ENCODE measurements at regions not wholly inside any gene's neighbourhood (a gene's known extent, or its start where the extent isn't known, plus 50 kb on each side); places are given as distances from the start of the nearest gene placed in this dataset.
"Not testable (repeated sequence)": the region's sequence is repeated elsewhere in the genome, so short reads cannot be mapped to it uniquely, and the experiment has no call there.

DNA sequence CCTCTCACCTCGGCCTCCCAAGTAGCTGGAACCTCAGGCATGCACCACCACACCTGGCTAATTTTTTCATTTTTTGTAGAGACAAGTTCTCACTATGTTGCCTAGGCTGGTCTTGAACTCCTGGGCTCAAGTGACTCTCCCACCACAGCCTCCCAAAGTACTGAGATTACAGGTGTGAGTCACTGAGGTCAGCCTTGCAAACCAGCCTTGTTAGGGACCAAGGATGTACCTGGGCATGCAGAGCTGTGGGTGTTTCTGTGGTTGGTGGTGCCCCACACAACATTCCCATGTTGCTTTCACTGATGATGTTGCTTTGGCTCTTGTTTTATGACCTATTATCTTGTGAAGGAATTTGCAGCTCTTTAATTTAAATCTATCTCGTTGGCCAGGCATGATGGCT, 54.8 kb downstream of the OTUD1 start:
- in situ Hi-C loops (cut with HindIII; ENCODE audit: low sequenced_read_pairs), result no loop called here

DNA sequence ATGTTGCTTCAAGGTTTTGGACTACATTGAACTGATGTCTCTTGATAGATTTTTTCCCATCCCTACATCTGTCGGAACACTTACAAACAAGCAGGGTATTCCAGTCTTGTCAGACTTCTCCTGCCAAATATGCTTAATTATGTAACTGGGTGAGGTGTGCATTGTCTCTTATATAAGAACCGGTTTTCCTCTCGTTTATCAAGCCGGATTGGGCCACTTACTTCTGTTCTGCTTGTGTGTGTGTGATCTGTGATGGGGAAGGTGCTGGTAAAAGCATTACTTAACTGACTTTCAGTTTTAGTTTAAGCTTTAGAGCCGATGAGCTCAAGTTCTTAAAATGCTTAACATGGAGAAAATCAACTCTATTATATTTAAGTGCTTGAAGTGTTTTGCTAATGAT, 57.9 kb downstream of the OTUD1 start:
- in situ Hi-C loops (cut with HindIII; ENCODE audit: low sequenced_read_pairs), result no loop called here

DNA sequence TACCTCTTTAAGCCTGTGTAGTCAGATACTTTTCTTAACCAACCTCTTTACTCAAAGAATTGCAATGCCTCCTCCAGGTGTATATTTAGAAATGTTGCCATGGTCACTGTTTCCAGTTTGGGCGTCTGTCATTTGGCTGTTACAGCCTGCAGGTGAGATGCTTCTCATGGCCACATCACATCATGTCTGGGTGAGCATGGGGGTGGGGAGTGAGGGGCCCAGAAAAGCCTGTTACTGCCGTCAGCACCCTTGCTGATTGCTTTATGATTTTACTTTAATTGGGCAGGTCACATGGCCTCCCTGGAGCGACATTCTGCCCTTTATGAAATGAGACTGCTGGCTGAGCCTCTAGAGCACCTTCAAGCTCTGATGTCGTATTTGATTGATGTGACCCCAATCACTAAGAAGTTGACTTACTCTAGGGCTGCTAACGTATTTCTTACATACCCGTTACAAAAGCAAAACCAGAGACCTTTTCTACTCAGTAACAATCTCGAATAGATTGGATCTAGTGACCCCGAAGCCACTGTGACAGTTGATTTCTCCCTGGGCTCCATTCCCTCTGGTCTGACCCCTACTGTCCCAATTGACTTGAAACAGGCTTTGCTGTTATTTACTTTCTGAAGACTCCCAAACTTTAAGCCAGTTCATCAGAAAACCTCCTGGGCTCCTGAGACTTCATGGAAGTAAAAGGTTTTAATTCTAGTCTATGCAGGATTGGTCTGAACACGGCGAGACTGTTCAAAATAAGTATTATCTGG, 60.7 kb downstream of the OTUD1 start:
- in situ Hi-C loops (cut with HindIII; ENCODE audit: low sequenced_read_pairs), result no loop called here

DNA sequence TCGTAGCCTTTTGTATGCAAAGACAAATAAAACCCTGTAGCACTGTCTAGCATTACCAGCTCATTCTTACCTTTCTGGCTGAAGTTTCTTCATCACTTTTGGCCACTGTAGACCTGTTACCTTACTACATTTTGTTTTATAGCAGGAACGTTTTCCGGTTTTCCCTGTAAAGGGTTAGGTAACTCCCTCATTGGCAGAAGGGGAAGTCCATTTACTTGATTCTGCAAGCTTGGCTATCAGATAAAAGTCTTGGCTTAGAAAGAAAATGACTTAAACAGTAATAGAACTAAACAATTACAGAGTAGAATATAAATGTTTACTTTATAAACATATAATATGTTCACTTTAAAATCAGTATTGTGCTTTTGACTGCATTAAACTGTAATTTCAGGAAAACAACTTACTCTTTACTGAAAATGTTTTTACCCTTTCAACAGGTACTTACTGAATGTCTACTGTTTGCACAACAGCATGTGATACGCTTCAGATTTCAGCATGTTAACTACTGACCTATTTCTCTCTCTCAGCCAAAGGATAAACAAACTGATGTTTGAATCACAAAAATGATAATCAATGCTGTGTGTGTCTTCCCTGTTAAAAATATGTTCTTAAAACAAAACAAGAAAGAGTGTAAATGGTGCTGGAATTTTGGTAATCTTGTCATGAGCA, 67.1 kb downstream of the OTUD1 start:
- in situ Hi-C loops (cut with HindIII; ENCODE audit: low sequenced_read_pairs), result no loop called here

DNA sequence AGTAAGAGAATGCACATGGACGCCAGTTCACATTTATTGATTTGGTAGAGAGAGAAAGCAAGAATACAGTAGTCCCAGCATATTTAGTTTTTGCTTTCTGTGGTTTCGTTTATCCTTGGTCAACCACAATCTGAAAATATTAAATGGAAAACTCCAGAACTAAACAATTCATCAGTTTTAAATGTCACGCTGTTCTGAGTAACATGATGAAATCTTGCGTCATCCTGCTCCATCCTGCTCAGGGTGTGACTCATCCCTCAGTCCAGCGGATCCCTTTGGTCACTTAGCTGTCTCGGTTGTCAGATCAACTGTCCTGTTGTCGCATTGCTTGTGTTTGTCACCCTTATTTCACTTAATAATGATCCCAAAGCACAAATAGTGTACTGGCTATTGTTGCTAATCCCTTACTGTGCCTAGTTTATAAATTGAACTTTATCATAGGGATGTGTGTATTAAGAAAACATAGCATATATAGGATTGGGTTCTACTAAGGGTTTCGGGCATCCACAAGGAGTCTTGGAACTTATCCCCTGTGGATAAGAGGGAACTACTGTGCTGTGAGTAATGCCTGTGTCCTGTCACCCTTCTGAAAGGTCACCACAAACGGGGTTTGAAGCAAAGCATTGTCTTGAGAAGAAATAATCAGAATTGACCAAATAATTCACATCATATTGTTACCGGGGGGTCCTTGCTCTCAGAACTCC, 73.6 kb downstream of the OTUD1 start:
- in situ Hi-C loops (cut with HindIII; ENCODE audit: low sequenced_read_pairs), result no loop called here

DNA sequence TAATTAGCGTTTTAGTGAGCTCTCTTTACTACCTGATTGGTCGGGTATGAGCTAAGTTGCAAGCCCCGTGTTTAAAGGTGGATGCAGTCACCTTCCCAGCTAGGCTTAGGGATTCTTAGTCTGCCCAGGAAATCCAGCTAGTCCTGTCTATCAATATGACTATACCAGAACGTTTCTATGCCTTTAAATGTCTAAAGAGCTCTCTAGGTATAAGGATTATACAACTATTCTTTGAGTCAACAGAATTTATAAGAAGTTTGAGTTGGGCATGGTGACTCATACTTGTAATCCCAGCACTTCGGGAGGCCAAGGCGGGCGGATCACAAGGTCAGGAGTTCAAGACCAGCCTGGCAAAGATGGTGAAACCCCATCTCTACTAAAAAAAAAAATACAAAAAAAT, 74.7 kb downstream of the OTUD1 start:
- in situ Hi-C loops (cut with HindIII; ENCODE audit: low sequenced_read_pairs), result not testable (repeated sequence)

DNA sequence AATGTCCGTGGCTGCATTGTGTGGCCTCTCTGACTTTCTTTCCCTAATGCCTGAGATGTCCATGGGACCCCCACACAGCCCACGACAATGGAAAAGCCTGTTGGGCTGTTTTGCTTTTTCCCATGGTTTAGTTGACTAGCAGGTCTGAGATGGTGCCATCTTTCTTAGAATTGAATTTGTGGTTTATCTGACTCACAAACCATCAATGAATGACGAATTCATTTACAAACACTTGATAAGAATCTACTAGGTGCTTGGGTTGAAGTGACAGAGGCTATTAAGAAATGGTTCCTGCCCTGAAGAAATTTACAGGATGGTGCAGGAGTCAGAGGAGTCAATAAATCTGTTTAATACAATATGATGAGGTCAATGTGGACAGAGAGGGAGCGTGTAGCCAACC, 75.4 kb downstream of the OTUD1 start:
- in situ Hi-C loops (cut with HindIII; ENCODE audit: low sequenced_read_pairs), result no loop called here

DNA sequence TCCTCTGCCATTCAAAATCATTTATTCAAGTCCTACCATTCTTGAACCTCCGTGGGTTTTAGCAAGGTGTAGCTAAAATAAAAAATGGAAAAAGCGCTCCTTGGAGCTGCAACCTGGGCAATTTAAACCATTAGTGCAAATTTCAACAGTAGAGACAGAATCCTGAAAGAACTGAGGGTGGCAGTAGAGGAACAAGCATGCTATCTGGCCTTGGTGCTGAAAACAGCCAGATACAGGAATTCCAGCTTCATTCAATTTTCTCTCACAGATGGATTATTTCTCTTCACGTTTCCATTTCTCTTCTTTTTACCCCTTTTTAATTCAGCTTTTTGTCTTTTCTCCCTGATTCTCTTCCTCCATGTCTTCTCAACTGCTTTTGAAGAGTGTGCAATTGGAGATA, 77.7 kb downstream of the OTUD1 start:
- in situ Hi-C loops (cut with HindIII; ENCODE audit: low sequenced_read_pairs), result no loop called here

DNA sequence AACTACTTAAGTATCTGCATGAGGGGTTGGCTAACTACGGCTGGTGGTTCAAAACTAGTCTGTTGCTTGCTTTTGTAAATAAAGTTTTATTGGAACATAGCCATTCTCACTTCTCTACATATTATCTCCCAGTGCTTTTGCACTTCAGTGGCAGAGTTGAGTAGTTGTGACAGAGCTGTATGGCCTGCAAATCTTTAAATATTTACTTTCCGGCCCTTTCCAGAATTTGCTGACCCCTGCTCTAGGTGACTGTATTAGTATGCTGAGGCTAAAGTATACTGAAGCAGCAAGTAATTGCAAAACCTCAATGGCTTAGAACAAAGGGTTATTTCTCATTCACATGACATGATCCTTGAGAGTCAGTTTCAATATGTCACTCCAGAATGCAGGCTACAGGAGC, 78.3 kb downstream of the OTUD1 start:
- in situ Hi-C loops (cut with HindIII; ENCODE audit: low sequenced_read_pairs), result no loop called here

DNA sequence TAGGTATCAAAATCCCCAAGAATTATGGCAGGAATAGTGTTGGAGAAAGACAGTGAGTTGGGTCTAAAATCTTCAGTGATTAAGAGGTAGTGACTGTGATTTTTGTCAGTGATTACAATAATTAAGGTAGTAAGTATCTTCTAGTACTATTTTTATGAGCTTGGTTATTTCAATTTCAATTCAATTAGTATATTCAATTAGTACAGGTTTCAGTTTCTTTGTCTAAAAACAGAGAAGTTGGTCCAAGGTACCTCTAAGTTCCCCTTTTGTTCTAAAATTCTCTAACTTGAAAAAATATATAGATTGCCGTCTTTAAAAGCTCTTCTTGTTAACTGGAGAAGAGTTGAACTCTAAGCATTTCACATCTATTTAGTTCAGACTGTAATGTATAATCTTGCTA, 82.9 kb downstream of the OTUD1 start:
- in situ Hi-C loops (cut with HindIII; ENCODE audit: low sequenced_read_pairs), result no loop called here

DNA sequence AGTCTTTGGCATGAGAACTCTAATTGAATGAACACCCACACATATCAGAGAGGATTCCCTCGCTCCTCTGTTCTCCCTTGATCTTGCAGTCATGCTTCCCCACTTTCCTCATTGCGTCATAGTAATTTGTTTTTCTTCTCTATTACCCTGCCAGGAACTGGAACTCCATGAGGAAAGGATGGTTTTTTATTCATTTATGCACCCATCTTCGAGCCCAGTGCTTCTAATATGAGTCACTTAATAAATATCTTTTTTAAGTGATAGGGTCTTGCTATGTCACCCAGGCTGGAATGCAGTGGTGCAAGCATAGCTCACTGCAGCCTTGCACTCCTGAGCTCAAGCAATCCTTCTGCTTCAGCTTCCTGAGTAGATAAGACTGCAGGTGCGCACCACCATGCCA, 83.5 kb downstream of the OTUD1 start:
- in situ Hi-C loops (cut with HindIII; ENCODE audit: low sequenced_read_pairs), result no loop called here

DNA sequence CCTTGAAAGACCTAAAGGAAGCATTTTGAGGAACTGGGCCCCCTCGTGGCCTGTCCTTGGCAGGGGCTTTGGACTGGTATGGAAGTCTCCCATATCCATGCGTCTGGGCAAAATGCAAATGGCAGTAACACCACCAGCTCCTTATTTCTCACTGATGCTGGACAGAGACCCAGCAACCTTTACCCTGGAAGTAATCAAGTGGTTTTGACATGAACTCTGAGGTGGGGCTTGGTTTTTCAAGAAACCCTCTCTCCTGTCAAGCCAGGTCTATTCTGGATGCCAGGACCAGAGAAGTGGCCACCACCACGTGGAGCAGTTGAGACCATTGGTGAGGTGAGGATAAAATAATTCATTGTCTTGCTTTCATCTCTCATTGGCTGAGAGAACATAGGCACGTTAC, 84.4 kb downstream of the OTUD1 start:
- in situ Hi-C loops (cut with HindIII; ENCODE audit: low sequenced_read_pairs), result no loop called here

DNA sequence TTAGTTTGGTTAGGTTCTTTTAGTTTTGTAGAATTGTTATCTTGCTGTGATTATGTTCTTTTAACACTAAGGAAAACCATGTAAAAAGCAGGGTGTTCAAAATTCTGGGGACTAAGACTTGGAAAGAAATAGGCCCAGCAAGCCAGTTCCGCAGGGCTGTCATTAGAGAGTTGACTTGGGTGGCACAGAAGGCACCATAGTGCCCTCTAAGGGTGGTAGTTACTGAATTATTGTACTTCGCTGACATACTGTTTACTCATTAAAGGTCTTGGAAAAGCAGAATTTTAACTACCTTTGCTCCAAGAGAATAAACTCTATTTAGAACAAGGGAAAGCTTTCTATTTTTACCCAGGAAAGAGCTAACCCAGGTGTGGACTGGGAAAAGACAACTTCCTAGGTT, 86.5 kb downstream of the OTUD1 start:
- in situ Hi-C loops (cut with HindIII; ENCODE audit: low sequenced_read_pairs), result no loop called here

DNA sequence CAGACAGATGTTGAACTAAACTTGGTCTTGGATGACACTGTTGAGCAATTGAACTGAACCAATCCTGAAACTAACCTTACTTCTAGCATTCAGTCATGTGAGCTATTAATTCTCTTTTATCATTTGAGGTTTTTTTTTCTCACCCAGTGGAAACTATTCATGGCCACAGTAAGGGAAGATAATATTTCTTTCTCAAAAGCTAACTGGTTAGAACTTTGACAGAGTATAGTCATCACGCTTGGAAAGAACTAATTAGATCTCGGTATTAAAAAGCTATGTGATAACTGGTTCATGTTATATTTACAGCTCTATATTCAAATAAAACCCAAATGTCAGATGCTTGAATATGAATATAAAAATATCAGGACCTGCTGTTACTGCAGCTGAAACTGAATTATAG, 89.5 kb downstream of the OTUD1 start:
- in situ Hi-C loops (cut with HindIII; ENCODE audit: low sequenced_read_pairs), result no loop called here

DNA sequence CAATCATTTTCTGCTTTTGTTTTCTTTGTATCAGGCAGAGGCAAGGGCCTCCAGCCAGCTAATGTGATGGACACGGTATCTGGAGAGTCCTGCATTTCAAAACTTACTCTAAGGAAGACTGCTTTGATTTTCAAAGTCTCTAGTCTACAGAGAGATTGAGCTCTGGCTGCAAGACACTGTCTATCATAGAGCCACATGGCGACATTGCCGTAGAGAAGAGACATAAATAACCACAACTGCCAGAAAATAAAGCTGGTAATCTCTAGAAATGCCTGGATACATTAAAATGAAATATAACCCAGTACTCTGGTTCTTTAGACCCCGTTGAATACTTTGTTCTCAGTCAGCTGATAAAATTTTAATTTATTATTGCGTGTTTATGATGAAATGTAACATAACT, 90.8 kb downstream of the OTUD1 start:
- in situ Hi-C loops (cut with HindIII; ENCODE audit: low sequenced_read_pairs), result no loop called here

DNA sequence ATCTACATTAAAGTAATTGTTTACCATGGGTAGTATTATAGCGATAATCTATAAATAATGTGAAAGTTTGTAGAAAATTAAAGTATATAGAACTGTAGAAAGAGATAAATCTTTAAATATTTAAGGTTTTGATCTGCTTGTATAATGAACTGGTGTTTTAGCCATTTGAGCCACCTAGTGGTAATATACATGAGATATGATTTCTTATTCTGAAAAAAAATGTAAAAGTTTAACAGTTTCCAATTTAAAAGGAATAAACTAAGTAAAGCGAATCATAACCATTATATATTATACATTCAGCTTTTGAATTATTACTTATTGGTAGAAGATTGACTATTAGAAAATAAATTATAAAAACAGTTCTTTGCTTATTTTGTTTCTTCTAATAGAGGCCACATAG, 91.2 kb downstream of the OTUD1 start:
- in situ Hi-C loops (cut with HindIII; ENCODE audit: low sequenced_read_pairs), result no loop called here

DNA sequence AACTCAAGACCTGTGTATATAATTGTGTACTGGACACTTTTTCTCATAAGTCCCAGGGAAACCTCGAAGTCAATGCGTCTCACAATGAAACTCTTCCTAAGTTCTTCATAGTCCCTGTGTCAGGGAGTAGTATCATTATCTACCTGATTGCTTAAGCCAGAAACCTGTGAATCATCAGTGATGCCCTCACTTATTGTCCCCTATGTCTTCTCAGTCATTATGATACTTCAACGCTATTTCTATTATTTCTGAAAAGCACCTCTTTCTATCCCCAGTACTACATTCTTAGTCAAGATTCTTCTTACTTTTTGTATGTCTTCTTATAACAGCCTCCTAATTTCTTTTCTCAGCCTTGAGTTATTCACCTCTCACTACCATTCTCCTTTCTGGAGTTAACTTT, 94.3 kb downstream of the OTUD1 start:
- in situ Hi-C loops (cut with HindIII; ENCODE audit: low sequenced_read_pairs), result no loop called here

DNA sequence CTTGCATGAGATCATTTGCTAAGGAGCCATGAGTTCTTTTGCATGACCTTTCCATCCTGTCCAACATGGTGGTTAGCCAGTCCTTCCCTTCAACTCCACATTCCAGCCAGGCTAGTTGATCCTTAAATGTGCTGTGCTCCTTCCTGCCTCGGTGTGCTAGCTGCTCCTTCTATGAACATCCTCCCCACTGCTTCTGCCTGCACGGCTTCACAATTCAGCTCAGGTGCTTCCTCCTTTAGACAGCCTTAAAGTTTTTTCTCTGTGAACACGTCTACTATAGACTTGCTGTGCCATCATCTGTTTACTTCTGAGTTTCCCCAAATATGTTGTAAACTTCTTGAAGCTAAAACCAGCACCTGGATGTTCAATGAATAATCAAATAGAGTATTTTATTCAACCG, 95.5 kb downstream of the OTUD1 start:
- in situ Hi-C loops (cut with HindIII; ENCODE audit: low sequenced_read_pairs), result no loop called here

DNA sequence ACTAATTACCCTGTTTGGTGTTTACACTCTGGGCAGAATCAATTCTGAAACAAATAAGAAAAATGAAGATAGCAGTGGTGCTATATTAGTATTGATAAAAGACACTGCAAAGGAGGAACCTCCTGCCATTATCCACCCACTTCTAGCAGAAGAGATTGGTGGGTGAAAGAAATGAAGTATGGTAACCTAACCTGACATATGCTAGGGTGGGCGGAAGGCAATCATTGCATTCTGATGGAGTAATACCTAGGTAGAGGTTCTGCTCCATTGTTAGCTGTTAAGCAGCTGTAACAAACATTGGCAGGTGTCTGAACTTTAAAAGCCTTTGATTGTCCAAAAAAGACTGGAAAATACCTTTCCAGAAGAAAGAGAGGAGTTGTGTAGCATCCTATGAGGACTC, 95.9 kb downstream of the OTUD1 start:
- in situ Hi-C loops (cut with HindIII; ENCODE audit: low sequenced_read_pairs), result no loop called here

DNA sequence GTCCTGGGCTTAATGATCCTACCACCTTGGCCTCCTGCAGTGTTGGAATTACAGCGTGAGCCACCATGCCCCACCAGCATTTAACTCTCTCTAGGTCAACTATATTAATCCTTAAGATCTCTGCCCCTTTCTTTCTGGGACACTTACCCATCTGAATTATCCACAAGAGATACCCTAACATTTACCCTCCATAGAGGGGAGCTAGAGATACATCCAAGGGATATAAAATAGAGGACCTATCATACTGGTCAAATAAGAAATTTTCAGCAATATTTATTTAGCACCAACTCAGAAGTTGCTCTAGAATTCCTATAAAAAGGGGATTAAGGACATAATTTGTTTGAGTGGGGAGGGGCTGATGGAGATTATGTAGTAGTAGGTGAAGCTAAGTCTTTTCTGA, 96.5 kb downstream of the OTUD1 start:
- in situ Hi-C loops (cut with HindIII; ENCODE audit: low sequenced_read_pairs), result no loop called here

DNA sequence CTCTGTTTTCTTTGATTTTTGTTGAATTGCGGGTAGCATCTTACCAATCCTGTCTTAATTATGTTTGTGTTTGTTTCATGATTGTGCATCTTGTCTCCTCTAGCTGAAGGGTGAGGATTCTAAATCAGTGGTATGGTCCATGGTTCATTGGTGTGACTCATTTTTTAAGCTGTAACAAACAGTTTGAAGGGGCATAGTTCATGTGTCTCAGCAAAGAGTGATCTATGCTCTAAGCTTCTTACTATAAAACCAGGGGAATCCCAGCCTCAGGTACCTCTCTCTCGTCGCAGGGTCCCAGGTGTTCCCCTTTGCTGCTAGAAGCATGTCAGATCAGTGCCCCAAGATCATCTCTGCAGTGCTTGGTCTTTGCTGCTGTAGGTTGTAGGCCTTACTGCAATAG, 100.1 kb downstream of the OTUD1 start:
- in situ Hi-C loops (cut with HindIII; ENCODE audit: low sequenced_read_pairs), result no loop called here

DNA sequence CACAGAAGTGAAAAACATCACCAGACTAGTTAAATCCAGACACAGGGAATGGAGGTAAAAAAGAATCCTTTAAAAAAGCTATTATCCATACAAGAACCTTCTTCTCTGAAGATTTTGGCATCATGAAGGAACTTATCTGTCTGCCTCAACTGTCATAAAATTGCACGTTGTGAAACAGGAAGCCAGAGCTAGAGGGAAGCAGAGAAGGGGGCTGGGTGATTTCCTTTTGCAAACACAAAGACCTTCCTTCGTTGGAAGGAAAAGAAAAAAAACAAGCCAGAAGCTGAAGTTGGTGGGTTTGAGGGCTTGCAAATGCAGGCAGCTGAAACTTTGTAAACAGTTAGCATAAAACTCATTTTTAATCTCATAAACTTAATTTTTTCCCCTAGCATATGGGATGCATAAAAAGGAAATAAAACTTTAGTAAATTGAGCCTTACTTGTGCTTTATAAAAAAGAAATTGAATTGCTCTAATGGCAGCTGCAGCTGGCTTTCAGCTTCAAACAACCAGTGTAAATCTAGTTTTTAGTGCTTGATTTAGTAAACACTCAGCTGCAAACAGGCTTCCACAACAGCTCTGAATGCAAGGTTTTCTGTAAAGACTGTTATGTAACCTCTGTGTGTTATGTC, 101.6 kb downstream of the OTUD1 start:
- in situ Hi-C loops (cut with HindIII; ENCODE audit: low sequenced_read_pairs), result no loop called here

Data from DLD1 (cell line).